Stimulated activated naive CD8-positive, alpha-beta T cell treated with anti-CD3 and anti-CD28 coated beads, Interleukin-15, Interleukin-2, amounts not matched to agents 100 ng/mL and 50 ng/mL, for 24 hours (primary cell): ENCODE measurements at regions not wholly inside any gene's neighbourhood (a gene's known extent, or its start where the extent isn't known, plus 50 kb on each side); places are given as distances from the start of the nearest gene placed in this dataset.
"Not testable (repeated sequence)": the region's sequence is repeated elsewhere in the genome, so short reads cannot be mapped to it uniquely, and the experiment has no call there.

Experiments
- H3K27ac Mint-ChIP-seq: one replicate; pipeline ENCODE4 v1.8.0; 2021; ENCODE audit warnings: mild to moderate bottlenecking, mixed read lengths
- H3K27me3 Mint-ChIP-seq: one replicate; pipeline ENCODE4 v1.8.0; 2021; ENCODE audit warnings: mixed read lengths
- H3K36me3 Mint-ChIP-seq: one replicate; pipeline ENCODE4 v1.8.0; 2021; ENCODE audit warnings: low read depth, mixed read lengths
- H3K4me1 Mint-ChIP-seq: one replicate; pipeline ENCODE4 v1.8.0; 2021; ENCODE audit warnings: low read depth, mixed read lengths
- H3K4me3 Mint-ChIP-seq: one replicate; pipeline ENCODE4 v1.8.0; 2021; ENCODE audit warnings: mild to moderate bottlenecking, mixed read lengths
- H3K9me3 Mint-ChIP-seq: one replicate; pipeline ENCODE4 v1.8.0; 2021; ENCODE audit warnings: mixed read lengths

DNA sequence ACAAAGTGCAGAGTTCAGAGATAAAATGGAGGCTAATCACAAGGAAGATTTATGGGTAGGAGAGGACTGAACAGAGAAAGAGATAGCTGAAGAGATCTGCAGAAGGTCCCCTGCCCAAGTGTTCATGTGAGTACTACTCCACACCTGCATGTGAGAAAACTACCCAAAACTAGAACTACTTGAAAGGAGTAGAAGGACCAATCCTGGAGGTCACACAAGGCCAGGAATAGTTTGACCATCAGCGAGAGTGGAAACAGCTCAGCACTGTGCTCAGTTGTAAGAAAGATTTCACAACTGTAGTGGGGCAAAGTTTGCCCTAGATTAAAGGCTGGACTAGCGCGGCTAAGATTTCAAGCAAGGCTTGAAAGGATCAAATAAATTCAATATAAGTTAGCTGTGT lies 422.7 kb upstream of the LCORL start:
- no peak overlapping the region for H3K27ac Mint-ChIP-seq
- H3K4me1 Mint-ChIP-seq, result no peaks in the 10 kb centered on the region
- H3K4me3 Mint-ChIP-seq, result no peak overlapping the region
- H3K36me3 Mint-ChIP-seq, result no peaks in the 10 kb centered on the region
- peaks cover 12% of the 10 kb centered on the region for H3K9me3 Mint-ChIP-seq
- no peaks in the 10 kb centered on the region for H3K27me3 Mint-ChIP-seq

DNA sequence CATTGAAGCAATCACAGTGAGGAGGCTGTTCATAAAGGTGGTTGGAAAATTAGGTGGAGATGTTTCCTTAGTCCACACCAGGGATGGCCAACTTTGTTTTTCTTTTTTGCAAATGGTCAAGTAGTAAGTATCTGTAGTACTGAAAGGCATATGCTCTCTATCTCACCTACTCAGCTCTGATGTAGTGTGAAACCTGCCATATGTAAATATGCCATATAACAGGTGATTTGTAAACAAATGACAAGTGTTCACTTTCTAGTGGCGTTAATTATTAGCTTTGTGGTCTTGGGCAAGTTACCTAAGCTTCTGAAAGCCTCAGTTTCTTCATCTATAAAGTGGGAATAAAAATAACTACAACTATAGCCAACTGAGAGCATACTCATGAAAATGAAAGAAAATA lies 421.4 kb upstream of the LCORL start:
- H3K27ac Mint-ChIP-seq, result no peak overlapping the region
- H3K36me3 Mint-ChIP-seq, result no peaks in the 10 kb centered on the region
- H3K4me1 Mint-ChIP-seq, result no peaks in the 10 kb centered on the region
- no peaks in the 10 kb centered on the region for H3K27me3 Mint-ChIP-seq
- H3K9me3 Mint-ChIP-seq, result peaks cover 12% of the 10 kb centered on the region
- H3K4me3 Mint-ChIP-seq, result no peak overlapping the region

DNA sequence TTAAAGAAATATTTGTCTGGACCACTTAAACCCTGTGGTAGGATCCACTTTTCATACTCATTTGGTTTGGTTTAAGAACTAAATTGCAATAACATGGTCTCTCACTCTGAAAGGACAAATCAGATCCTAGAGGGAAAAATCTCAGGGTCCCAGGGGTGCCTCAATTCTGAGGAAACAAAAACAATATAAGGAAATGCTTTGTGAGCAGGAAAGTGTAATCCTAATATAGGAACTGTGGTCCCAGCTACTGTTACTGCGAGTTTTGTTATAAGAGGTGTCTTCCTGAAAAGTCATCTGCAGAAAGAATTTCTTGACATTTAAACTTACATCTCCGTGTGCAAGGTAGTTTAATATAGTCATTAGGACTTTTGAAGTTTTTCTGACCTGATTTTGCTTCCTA lies 420.1 kb upstream of the LCORL start:
- H3K4me3 Mint-ChIP-seq, result no peak overlapping the region
- no peaks in the 10 kb centered on the region for H3K4me1 Mint-ChIP-seq
- H3K9me3 Mint-ChIP-seq, result peaks cover 12% of the 10 kb centered on the region
- H3K27me3 Mint-ChIP-seq, result no peaks in the 10 kb centered on the region
- no peak overlapping the region for H3K27ac Mint-ChIP-seq
- H3K36me3 Mint-ChIP-seq, result no peaks in the 10 kb centered on the region

DNA sequence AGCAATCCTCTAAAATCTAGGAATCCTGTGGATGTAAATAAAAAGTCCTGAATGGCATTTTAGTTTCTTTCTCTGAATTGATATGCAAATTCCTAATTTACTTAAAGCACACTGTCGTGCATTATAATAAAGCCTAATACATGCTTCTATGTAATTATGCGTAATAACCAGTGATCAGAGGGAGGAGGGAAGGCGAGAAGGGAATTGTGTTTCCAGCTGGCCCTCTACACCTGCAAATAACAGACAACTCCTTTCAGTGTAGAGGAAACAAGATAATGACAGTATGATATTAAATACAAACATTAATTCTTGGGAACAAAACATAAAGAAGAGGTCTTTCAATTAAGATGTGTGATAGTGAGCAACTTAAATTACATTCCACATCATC lies 419.6 kb upstream of the LCORL start:
- peaks cover 12% of the 10 kb centered on the region for H3K9me3 Mint-ChIP-seq
- no peaks in the 10 kb centered on the region for H3K36me3 Mint-ChIP-seq
- no peaks in the 10 kb centered on the region for H3K4me1 Mint-ChIP-seq
- H3K27me3 Mint-ChIP-seq, result no peaks in the 10 kb centered on the region
- H3K27ac Mint-ChIP-seq, result no peak overlapping the region
- no peak overlapping the region for H3K4me3 Mint-ChIP-seq

DNA sequence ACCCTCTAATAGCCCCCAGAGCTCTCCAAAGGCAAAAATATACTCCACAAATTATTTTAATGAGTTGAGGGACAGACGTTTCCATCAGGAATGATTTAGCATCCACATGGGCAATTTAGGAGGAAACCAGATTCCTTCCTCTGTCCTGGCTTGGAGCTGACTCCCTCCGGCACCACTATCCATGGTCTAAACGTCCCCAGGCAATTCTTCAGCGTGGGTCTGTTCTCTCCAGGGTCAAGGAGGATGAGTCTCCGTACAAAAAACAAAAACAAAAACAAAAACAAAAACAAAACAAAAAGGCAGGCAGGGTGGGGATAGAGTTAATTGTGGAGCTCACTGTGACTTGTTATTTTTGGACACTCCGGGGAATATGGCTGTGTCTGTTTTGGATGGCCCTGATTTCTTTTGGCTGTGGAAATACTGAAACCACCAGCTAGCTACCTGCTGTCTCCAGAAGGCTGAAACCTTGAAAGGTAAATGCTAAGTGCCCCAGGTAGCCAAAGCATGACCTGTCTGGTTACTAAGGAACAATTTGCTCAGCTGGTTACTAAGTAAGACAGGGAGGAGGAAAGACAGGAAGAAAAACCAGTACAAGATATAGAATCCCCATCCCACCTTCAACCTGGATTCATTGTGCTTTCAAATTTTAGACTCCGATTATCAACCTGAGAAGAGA lies 419.1 kb upstream of the LCORL start:
- H3K27ac Mint-ChIP-seq, result no peak overlapping the region
- H3K27me3 Mint-ChIP-seq, result no peaks in the 10 kb centered on the region
- H3K9me3 Mint-ChIP-seq, result peaks cover 12% of the 10 kb centered on the region
- no peaks in the 10 kb centered on the region for H3K4me1 Mint-ChIP-seq
- no peaks in the 10 kb centered on the region for H3K36me3 Mint-ChIP-seq
- no peak overlapping the region for H3K4me3 Mint-ChIP-seq

GRCh38 chr4:18439311-18439710 lies 417.8 kb upstream of the LCORL start:
- Mint-ChIP-seq H3K4me1 (no peaks in the 10 kb centered on the region), H3K27ac (no peak overlapping the region), H3K27me3 (no peaks in the 10 kb centered on the region), H3K9me3 (peaks cover 5% of the 10 kb centered on the region), H3K4me3 (no peak overlapping the region), H3K36me3 (no peaks in the 10 kb centered on the region)

DNA sequence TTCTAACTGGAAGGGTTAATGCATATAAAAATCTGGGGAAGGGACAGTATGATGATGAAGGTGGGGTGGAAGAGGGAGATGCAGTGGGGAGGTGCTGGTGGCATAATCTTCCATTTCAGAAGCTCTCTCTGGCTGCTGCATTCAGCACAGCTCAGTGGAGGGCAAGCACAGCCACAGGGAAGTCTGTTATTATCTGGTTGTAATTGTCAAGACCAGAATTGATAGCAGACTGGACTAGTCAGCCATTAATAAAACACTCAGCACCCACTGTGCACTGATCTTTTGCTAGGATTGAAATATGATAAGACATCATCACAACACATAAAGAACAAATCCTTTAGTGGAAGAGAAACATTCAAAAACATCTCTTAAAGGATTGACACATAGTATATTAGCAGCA lies 414.2 kb upstream of the LCORL start:
- Mint-ChIP-seq H3K36me3 (no peaks in the 10 kb centered on the region), H3K9me3 (no peaks in the 10 kb centered on the region), H3K4me1 (no peaks in the 10 kb centered on the region)

DNA sequence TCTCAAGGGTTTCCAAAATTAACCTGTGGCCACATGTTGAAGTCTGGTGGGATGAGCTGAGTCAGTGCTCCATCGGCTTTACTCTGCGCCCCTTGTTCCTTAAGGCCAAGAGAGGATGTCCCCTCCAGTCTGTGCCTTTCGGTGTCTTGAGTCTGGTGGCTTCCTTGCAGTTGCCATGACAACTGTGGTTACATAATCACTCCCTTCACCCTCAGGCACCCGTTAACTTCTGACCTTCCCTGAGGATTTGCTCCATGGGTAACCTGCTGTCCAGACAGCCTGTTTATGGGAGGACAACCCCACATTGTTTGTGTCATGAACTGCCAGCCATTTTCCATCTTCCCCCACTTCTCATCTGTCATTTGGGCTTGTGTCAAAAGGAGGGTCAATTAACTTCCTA lies 401.1 kb upstream of the LCORL start:
- no peak overlapping the region for H3K27ac Mint-ChIP-seq
- no peaks in the 10 kb centered on the region for H3K36me3 Mint-ChIP-seq
- H3K27me3 Mint-ChIP-seq, result no peaks in the 10 kb centered on the region
- no peaks in the 10 kb centered on the region for H3K9me3 Mint-ChIP-seq
- H3K4me1 Mint-ChIP-seq, result no peaks in the 10 kb centered on the region
- H3K4me3 Mint-ChIP-seq, result no peak overlapping the region

More for the DNA sequence above, 414.2 kb upstream of the LCORL start:
- Mint-ChIP-seq H3K27me3 (no peaks in the 10 kb centered on the region), H3K4me3 (no peak overlapping the region), H3K27ac (no peak overlapping the region)

DNA sequence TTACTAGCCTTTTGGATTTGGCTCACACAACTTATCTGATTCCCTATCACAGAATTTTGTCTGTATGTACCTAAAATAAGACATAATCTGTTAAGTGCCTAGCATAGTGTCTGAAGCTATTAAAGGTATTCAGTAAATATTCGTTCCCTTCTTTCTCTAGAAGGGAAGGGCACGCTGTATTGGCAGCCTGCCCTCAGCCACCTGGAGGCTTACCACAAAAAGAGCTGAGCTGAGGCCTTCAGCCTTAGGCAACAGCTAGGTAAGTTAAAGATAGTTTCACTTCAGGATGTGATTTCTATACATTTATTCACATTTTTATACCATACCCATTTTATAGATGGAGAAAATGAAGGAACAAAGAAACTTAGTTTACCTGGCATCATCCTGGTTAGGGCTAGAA lies 400.0 kb upstream of the LCORL start:
- Mint-ChIP-seq H3K4me1 (no peaks in the 10 kb centered on the region), H3K27me3 (no peaks in the 10 kb centered on the region), H3K36me3 (no peaks in the 10 kb centered on the region), H3K4me3 (no peak overlapping the region), H3K9me3 (peaks cover 3% of the 10 kb centered on the region), H3K27ac (no peak overlapping the region)

DNA sequence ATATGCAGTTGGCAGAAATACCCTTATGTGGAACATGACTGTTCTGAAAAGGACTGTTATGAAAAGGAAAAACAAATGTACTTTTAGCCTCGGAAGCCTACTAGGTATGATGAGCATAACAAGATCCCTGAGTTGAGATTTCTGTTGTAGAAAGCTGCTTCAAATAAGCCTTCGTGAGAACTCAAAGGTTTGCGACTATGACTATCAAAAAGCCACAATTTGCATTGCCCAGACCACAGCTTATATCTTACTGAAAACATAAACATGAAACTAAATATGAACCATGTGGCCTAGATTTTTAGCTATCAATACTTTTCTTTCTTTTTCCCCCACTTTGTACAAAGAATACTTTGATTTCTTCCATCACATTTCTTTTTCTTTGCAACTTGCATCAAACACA lies 398.2 kb upstream of the LCORL start:
- Mint-ChIP-seq H3K9me3 (peaks cover 3% of the 10 kb centered on the region), H3K27me3 (no peaks in the 10 kb centered on the region), H3K27ac (no peak overlapping the region), H3K36me3 (no peaks in the 10 kb centered on the region), H3K4me1 (no peaks in the 10 kb centered on the region), H3K4me3 (no peak overlapping the region)

GRCh38 chr4:18418195-18418898 lies 396.8 kb upstream of the LCORL start:
- H3K27ac Mint-ChIP-seq, H3K9me3 Mint-ChIP-seq, H3K4me1 Mint-ChIP-seq, H3K27me3 Mint-ChIP-seq, H3K4me3 Mint-ChIP-seq, H3K36me3 Mint-ChIP-seq: not testable (repeated sequence)

DNA sequence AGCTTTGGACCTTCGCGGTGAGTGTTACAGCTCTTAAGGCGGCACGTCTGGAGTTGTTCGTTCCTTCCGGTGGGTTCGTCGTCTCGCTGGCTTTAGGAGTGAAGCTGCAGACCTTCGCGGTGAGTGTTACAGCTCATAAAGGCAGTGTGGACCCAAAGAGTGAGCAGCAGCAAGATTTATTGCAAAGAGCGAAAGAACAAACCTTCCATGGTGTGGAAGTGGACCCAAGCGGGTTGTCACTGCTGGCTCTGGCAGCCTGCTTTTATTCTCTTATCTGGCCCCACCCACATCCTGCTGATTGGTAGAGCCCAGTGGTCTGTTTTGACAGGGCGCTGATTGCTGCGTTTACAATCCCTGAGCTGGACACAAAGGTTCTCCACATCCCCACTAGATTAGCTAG lies 396.1 kb upstream of the LCORL start:
- not testable (repeated sequence) for H3K9me3 Mint-ChIP-seq, H3K27me3 Mint-ChIP-seq, H3K4me1 Mint-ChIP-seq, H3K36me3 Mint-ChIP-seq, H3K4me3 Mint-ChIP-seq, H3K27ac Mint-ChIP-seq

- Mint-ChIP-seq H3K9me3 (no peaks in the 10 kb centered on the region), H3K36me3 (no peaks in the 10 kb centered on the region)
These were observed 384.7 kb upstream of the LCORL start for GRCh38 chr4:18406264-18406663.

DNA sequence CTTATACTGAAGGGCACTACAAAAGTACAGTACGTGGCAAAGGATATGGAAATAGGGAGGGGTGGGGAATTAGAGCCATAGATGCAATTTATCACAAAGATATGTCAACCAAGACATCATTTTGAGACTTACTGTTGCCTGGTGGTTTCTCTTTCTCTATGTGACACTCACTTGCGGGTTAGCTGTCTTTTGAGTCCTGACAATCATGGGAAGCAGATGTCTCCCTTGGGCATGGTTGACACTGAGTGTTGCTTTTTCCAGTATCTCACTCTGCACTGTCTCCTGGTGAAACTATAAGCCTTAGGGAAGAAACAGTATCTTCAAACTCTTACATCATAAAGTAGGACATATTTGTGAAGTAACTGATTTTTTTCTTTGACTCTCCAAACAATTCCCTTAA lies 383.5 kb upstream of the LCORL start:
- H3K4me1 Mint-ChIP-seq, result no peaks in the 10 kb centered on the region
- peaks cover 7% of the 10 kb centered on the region for H3K27me3 Mint-ChIP-seq
- H3K9me3 Mint-ChIP-seq, result no peaks in the 10 kb centered on the region
- H3K27ac Mint-ChIP-seq, result no peak overlapping the region
- no peaks in the 10 kb centered on the region for H3K36me3 Mint-ChIP-seq
- no peak overlapping the region for H3K4me3 Mint-ChIP-seq

More at GRCh38 chr4:18406264-18406663, 384.7 kb upstream of the LCORL start:
- H3K4me1 Mint-ChIP-seq, result no peaks in the 10 kb centered on the region
- H3K27me3 Mint-ChIP-seq, result peaks cover 12% of the 10 kb centered on the region
- no peak overlapping the region for H3K4me3 Mint-ChIP-seq
- no peak overlapping the region for H3K27ac Mint-ChIP-seq

DNA sequence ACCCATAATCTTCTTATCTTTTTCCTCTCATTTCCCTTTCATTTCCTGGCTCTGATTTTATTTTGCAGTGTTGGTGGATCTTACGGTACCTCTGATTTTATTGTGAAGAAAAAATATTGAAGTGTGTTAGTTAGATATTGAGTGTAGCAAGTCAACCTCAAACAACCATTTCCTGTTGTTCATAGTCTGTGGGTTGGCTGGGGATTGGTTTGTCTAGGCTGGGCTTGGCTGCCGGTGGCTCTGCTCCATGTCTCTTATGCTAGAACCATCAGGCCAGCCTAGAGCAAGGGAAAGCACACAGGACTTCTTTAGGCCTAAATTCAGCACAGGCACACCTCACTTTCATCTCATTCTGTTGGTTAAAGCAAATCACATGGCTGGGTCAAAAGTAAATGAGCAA lies 383.1 kb upstream of the LCORL start:
- Mint-ChIP-seq H3K4me3 (no peak overlapping the region), H3K9me3 (no peaks in the 10 kb centered on the region), H3K4me1 (no peaks in the 10 kb centered on the region), H3K27ac (no peak overlapping the region), H3K27me3 (peaks cover 7% of the 10 kb centered on the region), H3K36me3 (no peaks in the 10 kb centered on the region)

GRCh38 chr4:18403327-18403726 lies 381.8 kb upstream of the LCORL start:
- H3K4me1 Mint-ChIP-seq, result no peaks in the 10 kb centered on the region
- H3K27me3 Mint-ChIP-seq, result peaks cover 7% of the 10 kb centered on the region
- H3K4me3 Mint-ChIP-seq, result no peak overlapping the region
- H3K9me3 Mint-ChIP-seq, result no peaks in the 10 kb centered on the region
- H3K27ac Mint-ChIP-seq, result no peak overlapping the region
- H3K36me3 Mint-ChIP-seq, result no peaks in the 10 kb centered on the region
